Liver (tissue), 3 donors: ENCODE measurements at regions not wholly inside any gene's neighbourhood (a gene's known extent, or its start where the extent isn't known, plus 50 kb on each side); places are given as distances from the start of the nearest gene placed in this dataset.

Experiments used
- CTCF ChIP-seq: fragments of 150-350 bp; IDR thresholded peaks from 2 replicates; pipeline ENCODE4 v1.5.1; 2017; ENCODE audit warnings: improper control_type of control experiment, low read depth, low read length; ENCODE audit not compliant: missing input control
- EGR1 ChIP-seq, 2 donors: IDR thresholded peaks; 2 replicates each; pipeline ENCODE4 v1.6.1; 2016 to 2018; ENCODE audit warnings: antibody characterized with exemption in 2 of 2, low read depth in 2 of 2
- FOXA1 ChIP-seq: IDR thresholded peaks from 2 replicates; pipeline ENCODE4 v1.6.1; 2016; ENCODE audit warnings: antibody characterized with exemption
- GABPA ChIP-seq, 2 donors: IDR thresholded peaks in 1 of 2; conservative IDR thresholded peaks in 1 of 2; 2 replicates each; pipeline ENCODE4 v1.6.1; 2016; ENCODE audit warnings: antibody characterized with exemption in 2 of 2, mild to moderate bottlenecking in 1 of 2, moderate library complexity in 1 of 2
- JUND ChIP-seq, 2 donors: IDR thresholded peaks; 2 replicates each; pipeline ENCODE4 v1.6.1; 2016; ENCODE audit warnings: antibody characterized with exemption in 2 of 2
- RAD21 ChIP-seq, 2 donors: IDR thresholded peaks; 2 replicates each; pipeline ENCODE4 v1.6.1; 2016; ENCODE audit warnings: antibody characterized with exemption in 2 of 2, mild to moderate bottlenecking in 2 of 2
- REST ChIP-seq: IDR thresholded peaks from 2 replicates; pipeline ENCODE4 v1.6.1; 2016; ENCODE audit warnings: antibody characterized with exemption, mild to moderate bottlenecking
- RXRA ChIP-seq, 2 donors: IDR thresholded peaks; 2 replicates each; pipeline ENCODE4 v1.6.1; 2017 to 2018; ENCODE audit warnings: antibody characterized with exemption in 2 of 2, mild to moderate bottlenecking in 1 of 2
- SP1 ChIP-seq: IDR thresholded peaks from 2 replicates; pipeline ENCODE4 v1.6.1; 2018; ENCODE audit warnings: antibody characterized with exemption, mild to moderate bottlenecking
- TAF1 ChIP-seq: conservative IDR thresholded peaks from 2 replicates; pipeline ENCODE4 v1.6.1; 2016; ENCODE audit warnings: antibody characterized with exemption, mild to moderate bottlenecking
- YY1 ChIP-seq: IDR thresholded peaks from 2 replicates; pipeline ENCODE4 v1.6.1; 2016; ENCODE audit warnings: antibody characterized with exemption, mild to moderate bottlenecking
- ZBTB33 ChIP-seq: IDR thresholded peaks from 2 replicates; pipeline ENCODE4 v1.6.1; 2016; ENCODE audit warnings: antibody characterized with exemption
- TF ChIP-seq, protein P1 (sequence below): IDR thresholded peaks from 2 replicates; pipeline ENCODE4 v1.6.1; 2016; ENCODE audit warnings: antibody characterized with exemption
- TF ChIP-seq, protein P2 (sequence below): IDR thresholded peaks from 2 replicates; pipeline ENCODE4 v1.6.1; 2016; ENCODE audit warnings: antibody characterized with exemption
- donor health status: healthy.
- donor health status: healthy.

GRCh38 chr2:52632543-52632942 lies 1135.1 kb upstream of the CHAC2 start:
- TF ChIP-seq CTCF = no peak
- TF ChIP-seq GABPA (IDR thresholded peaks at IDR 0.05 in 1 of 2, conservative IDR thresholded peaks at IDR 0.05 in 1 of 2) = no peak
- no peak for TF ChIP-seq JUND (IDR thresholded peaks at IDR 0.05)
- TF ChIP-seq SP1 = no peak
- no peak for TF ChIP-seq REST
- TF ChIP-seq RAD21 (IDR thresholded peaks at IDR 0.05) = no peak
- no peak for TF ChIP-seq YY1
- no peak for TF ChIP-seq ZBTB33
- no peak for TF ChIP-seq TAF1
- TF ChIP-seq, protein P1, sequence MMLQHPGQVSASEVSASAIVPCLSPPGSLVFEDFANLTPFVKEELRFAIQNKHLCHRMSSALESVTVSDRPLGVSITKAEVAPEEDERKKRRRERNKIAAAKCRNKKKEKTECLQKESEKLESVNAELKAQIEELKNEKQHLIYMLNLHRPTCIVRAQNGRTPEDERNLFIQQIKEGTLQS = no peak
- TF ChIP-seq, protein P2, sequence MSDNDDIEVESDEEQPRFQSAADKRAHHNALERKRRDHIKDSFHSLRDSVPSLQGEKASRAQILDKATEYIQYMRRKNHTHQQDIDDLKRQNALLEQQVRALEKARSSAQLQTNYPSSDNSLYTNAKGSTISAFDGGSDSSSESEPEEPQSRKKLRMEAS = no peak
- no peak for TF ChIP-seq FOXA1
- TF ChIP-seq EGR1 (IDR thresholded peaks at IDR 0.05; ENCODE audit: low read depth in 2 of 2) = no peak
- no peak for TF ChIP-seq RXRA (IDR thresholded peaks at IDR 0.05)
